ENCODE measurements at regions not wholly inside any gene's neighbourhood (a gene's known extent, or its start where the extent isn't known, plus 50 kb on each side); places are given as distances from the start of the nearest gene placed in this dataset.

GRCh38 chr2:176699644-176700043 is 430.4 kb downstream of the MTX2 start:
- Mint-ChIP-seq H3K27ac (no peak overlapping the region), H3K4me1 (no peaks in the 10 kb centered on the region), H3K4me3 (no peak overlapping the region), H3K36me3 (no peaks in the 10 kb centered on the region), H3K27me3 (no peaks in the 10 kb centered on the region), H3K9me3 (no peaks in the 10 kb centered on the region)
- ATAC-seq = no peak

GRCh38 chr2:176702131-176702530 is 432.9 kb downstream of the MTX2 start:
- Mint-ChIP-seq H3K4me3 (no peak overlapping the region), H3K4me1 (no peaks in the 10 kb centered on the region), H3K27me3 (no peaks in the 10 kb centered on the region), H3K36me3 (no peaks in the 10 kb centered on the region), H3K9me3 (no peaks in the 10 kb centered on the region), H3K27ac (no peak overlapping the region)
- no peak for ATAC-seq

- no peak overlapping the region for H3K4me3 Mint-ChIP-seq
- no peaks in the 10 kb centered on the region for H3K4me1 Mint-ChIP-seq
- no peak overlapping the region for H3K27ac Mint-ChIP-seq
- no peak for ATAC-seq
- no peaks in the 10 kb centered on the region for H3K36me3 Mint-ChIP-seq
- H3K27me3 Mint-ChIP-seq = no peaks in the 10 kb centered on the region
- no peaks in the 10 kb centered on the region for H3K9me3 Mint-ChIP-seq
Observed at GRCh38 chr2:176704282-176704858, 435.1 kb downstream of the MTX2 start.

GRCh38 chr2:176709149-176709951 is 440.1 kb downstream of the MTX2 start:
- ATAC-seq = no peak
- Mint-ChIP-seq H3K4me3 (no peak overlapping the region), H3K9me3 (no peaks in the 10 kb centered on the region), H3K4me1 (no peaks in the 10 kb centered on the region), H3K36me3 (no peaks in the 10 kb centered on the region), H3K27me3 (peaks cover 12% of the 10 kb centered on the region), H3K27ac (no peak overlapping the region)

GRCh38 chr2:176709991-176710390 is 440.7 kb downstream of the MTX2 start:
- Mint-ChIP-seq H3K27me3 (peaks cover 12% of the 10 kb centered on the region), H3K36me3 (no peaks in the 10 kb centered on the region), H3K4me1 (no peaks in the 10 kb centered on the region), H3K9me3 (no peaks in the 10 kb centered on the region), H3K4me3 (no peak overlapping the region), H3K27ac (no peak overlapping the region)
- no peak for ATAC-seq

GRCh38 chr2:176710657-176711186 is 441.5 kb downstream of the MTX2 start:
- no peaks in the 10 kb centered on the region for H3K36me3 Mint-ChIP-seq
- H3K9me3 Mint-ChIP-seq = no peaks in the 10 kb centered on the region
- no peak overlapping the region for H3K4me3 Mint-ChIP-seq
- H3K4me1 Mint-ChIP-seq = no peaks in the 10 kb centered on the region
- H3K27me3 Mint-ChIP-seq = peaks cover 12% of the 10 kb centered on the region
- no peak overlapping the region for H3K27ac Mint-ChIP-seq
- ATAC-seq = no peak

- H3K27ac Mint-ChIP-seq = no peak overlapping the region
- H3K4me1 Mint-ChIP-seq = no peaks in the 10 kb centered on the region
- no peak overlapping the region for H3K4me3 Mint-ChIP-seq
- no peaks in the 10 kb centered on the region for H3K9me3 Mint-ChIP-seq
- no peaks in the 10 kb centered on the region for H3K27me3 Mint-ChIP-seq
- ATAC-seq = no peak
- no peaks in the 10 kb centered on the region for H3K36me3 Mint-ChIP-seq
Observed at GRCh38 chr2:176725873-176726645, 456.8 kb downstream of the MTX2 start.

GRCh38 chr2:176727696-176728095 is 458.5 kb downstream of the MTX2 start:
- H3K27ac Mint-ChIP-seq = no peak overlapping the region
- H3K36me3 Mint-ChIP-seq = no peaks in the 10 kb centered on the region
- H3K27me3 Mint-ChIP-seq = no peaks in the 10 kb centered on the region
- no peak overlapping the region for H3K4me3 Mint-ChIP-seq
- H3K9me3 Mint-ChIP-seq = no peaks in the 10 kb centered on the region
- H3K4me1 Mint-ChIP-seq = no peaks in the 10 kb centered on the region
- no peak for ATAC-seq

GRCh38 chr2:176729706-176730569 is 460.7 kb downstream of the MTX2 start:
- H3K36me3 Mint-ChIP-seq = no peaks in the 10 kb centered on the region

GRCh38 chr2:176732780-176733179 is 463.5 kb downstream of the MTX2 start:
- Mint-ChIP-seq H3K9me3 (no peaks in the 10 kb centered on the region), H3K27me3 (no peaks in the 10 kb centered on the region), H3K4me1 (no peaks in the 10 kb centered on the region), H3K36me3 (no peaks in the 10 kb centered on the region), H3K4me3 (no peak overlapping the region), H3K27ac (no peak overlapping the region)
- ATAC-seq = peak; percentile 5

More at GRCh38 chr2:176729706-176730569, 460.7 kb downstream of the MTX2 start:
- ATAC-seq = no peak
- Mint-ChIP-seq H3K4me1 (no peaks in the 10 kb centered on the region), H3K9me3 (no peaks in the 10 kb centered on the region), H3K4me3 (no peak overlapping the region), H3K27me3 (no peaks in the 10 kb centered on the region), H3K27ac (no peak overlapping the region)

GRCh38 chr2:176733698-176734430 is 464.6 kb downstream of the MTX2 start:
- no peaks in the 10 kb centered on the region for H3K9me3 Mint-ChIP-seq
- no peaks in the 10 kb centered on the region for H3K4me1 Mint-ChIP-seq
- H3K27ac Mint-ChIP-seq = no peak overlapping the region
- no peaks in the 10 kb centered on the region for H3K27me3 Mint-ChIP-seq
- no peak overlapping the region for H3K4me3 Mint-ChIP-seq
- no peak for ATAC-seq
- H3K36me3 Mint-ChIP-seq = no peaks in the 10 kb centered on the region

GRCh38 chr2:176734868-176735267 is 465.6 kb downstream of the MTX2 start:
- Mint-ChIP-seq H3K27me3 (no peaks in the 10 kb centered on the region), H3K4me1 (no peaks in the 10 kb centered on the region), H3K27ac (no peak overlapping the region), H3K36me3 (no peaks in the 10 kb centered on the region), H3K9me3 (no peaks in the 10 kb centered on the region), H3K4me3 (no peak overlapping the region)
- no peak for ATAC-seq

GRCh38 chr2:176742271-176742670 is 470.3 kb upstream of the HNRNPA3 start:
- no peak for ATAC-seq
- Mint-ChIP-seq H3K4me1 (no peaks in the 10 kb centered on the region), H3K27ac (no peak overlapping the region), H3K27me3 (no peaks in the 10 kb centered on the region), H3K4me3 (no peak overlapping the region), H3K9me3 (no peaks in the 10 kb centered on the region), H3K36me3 (no peaks in the 10 kb centered on the region)

- H3K27me3 Mint-ChIP-seq = no peaks in the 10 kb centered on the region
- H3K4me3 Mint-ChIP-seq = no peak overlapping the region
- H3K36me3 Mint-ChIP-seq = no peaks in the 10 kb centered on the region
- no peaks in the 10 kb centered on the region for H3K9me3 Mint-ChIP-seq
- H3K27ac Mint-ChIP-seq = no peak overlapping the region
- no peaks in the 10 kb centered on the region for H3K4me1 Mint-ChIP-seq
- ATAC-seq = no peak
Observed at GRCh38 chr2:176743671-176744070, 468.9 kb upstream of the HNRNPA3 start.
